ENCODE measurements at regions not wholly inside any gene's neighbourhood (a gene's known extent, or its start where the extent isn't known, plus 50 kb on each side); places are given as distances from the start of the nearest gene placed in this dataset.

- Histone ChIP-seq H3K27me3 (replicated peaks in 1 of 4; ENCODE audit: control insufficient read depth in 3 of 4, extremely low read depth in 1 of 4, insufficient read depth in 3 of 4, low read length in 3 of 4) (no peaks in the 10 kb centered on the region; a peak in 1 of 7 replicates), H4K5ac (ENCODE audit: insufficient read length, low read depth, low read length) (no peak overlapping the region), H3K23ac (ENCODE audit: insufficient read length) (no peak overlapping the region), H3K4me2 (ENCODE audit: insufficient read depth in 1 of 2, low read depth in 2 of 2, low read length in 2 of 2) (no peak overlapping the region), H3K14ac (ENCODE audit: insufficient read length) (no peak overlapping the region), H3K23me2 (ENCODE audit: low read depth, low read length) (no peaks in the 10 kb centered on the region), H3K27ac (ENCODE audit: low read depth, low read length) (no peak overlapping the region), H2AK5ac (ENCODE audit: low read depth, low read length) (no peak overlapping the region), H4K8ac (ENCODE audit: extremely low read depth, insufficient read depth, low read length) (no peak overlapping the region), H2BK20ac (ENCODE audit: low read length) (no peak overlapping the region), H3K56ac (replicated peaks; ENCODE audit: insufficient read length, low read depth, low read length) (no peak overlapping the region), H3K4ac (replicated peaks; ENCODE audit: insufficient read length, low read depth, low read length) (no peak overlapping the region), H4K91ac (replicated peaks; ENCODE audit: insufficient read length, low read length) (no peak overlapping the region), H3K79me2 (ENCODE audit: control insufficient read depth in 1 of 2, insufficient read depth in 2 of 2, low read length in 2 of 2) (no peaks in the 10 kb centered on the region), H2AFZ (ENCODE audit: low read length) (no peak overlapping the region), H3K4me1 (replicated peaks in 1 of 4; ENCODE audit: control insufficient read depth in 3 of 4, insufficient read depth in 4 of 4, low read length in 3 of 4) (no peaks in the 10 kb centered on the region), H3K9me3 (ENCODE audit: insufficient read depth in 2 of 2, low read depth in 1 of 2, low read length in 1 of 2) (no peaks in the 10 kb centered on the region), H3K36me3 (ENCODE audit: control insufficient read depth in 2 of 4, insufficient read depth in 4 of 4, low read length in 3 of 4) (no peaks in the 10 kb centered on the region), H3K18ac (ENCODE audit: extremely low read depth, low read length) (no peak overlapping the region), H3K9ac (replicated peaks in 1 of 4; ENCODE audit: extremely low read depth in 1 of 4, low read depth in 3 of 4, low read length in 3 of 4) (no peak overlapping the region), H3K4me3 (ENCODE audit: extremely low read depth in 1 of 4, insufficient read depth in 2 of 4, low read depth in 3 of 4, low read length in 4 of 4) (no peak overlapping the region), H2BK15ac (ENCODE audit: low read length) (no peak overlapping the region), H4K20me1 (replicated peaks in 1 of 2; ENCODE audit: control insufficient read depth in 1 of 2, insufficient read depth in 2 of 2, low read length in 2 of 2) (no peaks in the 10 kb centered on the region), H2BK12ac (ENCODE audit: low read depth, low read length) (no peak overlapping the region), H2BK5ac (ENCODE audit: low read depth, low read length) (no peak overlapping the region), H3K79me1 (ENCODE audit: low read depth, low read length) (no peaks in the 10 kb centered on the region), H2BK120ac (replicated peaks; ENCODE audit: low read depth, low read length) (no peak overlapping the region)
- WGBS, 2 experiments (ENCODE audit: extremely low coverage in 1 of 2, insufficient coverage in 1 of 2, insufficient read length in 1 of 2, insufficient replicate concordance in 2 of 2, low coverage in 1 of 2, low lambda C conversion rate in 2 of 2, missing lambda C conversion rate in 1 of 2) = 97% methylated on average over 2 of the region's 2 CpGs; no CpG with 5 or more reads in 1 of the 2 experiments
- ChIA-PET CTCF (ENCODE audit: partially characterized antibody) (interaction anchor here (0.8 to 4.4 kb wide), 11 partner anchors 10 to 258 kb away, joined by 3 to 27 read pairs (median 4); no protein-coding TSS in a partner anchor), POLR2A (ENCODE audit: partially characterized antibody) (interaction anchor here (0.6 kb wide), 1 partner anchor 14 kb away, joined by 3 read pairs; no protein-coding TSS in a partner anchor)
- DNase-seq (ENCODE audit: low read depth in 1 of 2, low spot score in 2 of 2) (no peak), FAIRE-seq (no peak)
- TF ChIP-seq NANOG (IDR thresholded peaks at IDR 0.05; ENCODE audit: insufficient read depth, low read depth, low read length, poor library complexity, severe bottlenecking) = no peak
- TF ChIP-seq JUN (IDR thresholded peaks at IDR 0.05; ENCODE audit: low read depth, low read length) = no peak
- no peak for TF ChIP-seq SP2 (IDR thresholded peaks at IDR 0.05; ENCODE audit: low read length)
- no peak for TF ChIP-seq BRCA1 (IDR thresholded peaks at IDR 0.05; ENCODE audit: low read depth, low read length)
- no peak for TF ChIP-seq CTBP2 (IDR thresholded peaks at IDR 0.05; ENCODE audit: borderline replicate concordance, insufficient read depth, insufficient read length, low read length)
- TF ChIP-seq RBBP5 (IDR thresholded peaks at IDR 0.05; ENCODE audit: borderline replicate concordance, low read depth, low read length) = no peak
- no peak for TF ChIP-seq BACH1 (IDR thresholded peaks at IDR 0.05; ENCODE audit: low read length)
- TF ChIP-seq GTF2F1 (IDR thresholded peaks at IDR 0.05; ENCODE audit: borderline replicate concordance, low read depth, low read length) = no peak
- TF ChIP-seq NRF1 (IDR thresholded peaks at IDR 0.05; ENCODE audit: low read depth, low read length) = no peak
- no peak for TF ChIP-seq SP1 (IDR thresholded peaks at IDR 0.05; ENCODE audit: low read depth, low read length)
- no peak for TF ChIP-seq TAF7 (optimal IDR thresholded peaks at IDR 0.05; ENCODE audit: borderline replicate concordance, low read depth, low read length)
- TF ChIP-seq SUZ12 (IDR thresholded peaks at IDR 0.05; ENCODE audit: low read length) = no peak
- TF ChIP-seq CHD1 (IDR thresholded peaks at IDR 0.05; ENCODE audit: low read depth, low read length) = no peak
- no peak for TF ChIP-seq EGR1 (IDR thresholded peaks at IDR 0.05; ENCODE audit: borderline replicate concordance, low read depth, low read length)
- no peak for TF ChIP-seq CBX5 (IDR thresholded peaks at IDR 0.05; ENCODE audit: low read depth, low read length)
These were observed 130.3 kb downstream of the DAD1 start for GRCh38 chr14:22458737-22459136.
